Lower leg skin (tissue), 4 donors: ENCODE measurements at regions not wholly inside any gene's neighbourhood (a gene's known extent, or its start where the extent isn't known, plus 50 kb on each side); places are given as distances from the start of the nearest gene placed in this dataset.

Experiments
- DNase-seq, 2 donors: peaks; one replicate each; pipeline ENCODE4 v3.0.0-alpha.2; 2019; ENCODE audit warnings: low spot score in 2 of 2
- H3K4me3 ChIP-seq: fragments of 200-600 bp; sonication (generic); 2 replicates; pipeline ENCODE4 v1.5.1; 2017; ENCODE audit warnings: mild to moderate bottlenecking, low read depth; ENCODE audit not compliant: poor library complexity, severe bottlenecking
- POLR2A ChIP-seq, 2 donors: fragments of 450-650 bp; IDR thresholded peaks; one replicate each; pipeline ENCODE4 v1.6.1; 2016 to 2017; ENCODE audit warnings: antibody characterized with exemption in 2 of 2, mild to moderate bottlenecking in 1 of 2, moderate library complexity in 1 of 2
- WGBS, 2 donors: methylation state at CpG; one replicate each; pipeline ENCODE4 v1.1.5; 2018; 5-methylcytosine and 5-hydroxymethylcytosine counted together
- intact Hi-C: fragments of 100-400 bp; cut with DNase I; formaldehyde crosslinking; loops from one replicate; pipeline ENCODE4 v1.15.0; 2023; ENCODE audit warnings: low total_unique reads
- TF ChIP-seq, protein P1 (sequence below), 3 donors: fragments of 450-650 bp; IDR thresholded peaks; one replicate each; pipeline ENCODE4 v1.5.1; 2016; ENCODE audit warnings: antibody characterized with exemption in 3 of 3, mild to moderate bottlenecking in 3 of 3, moderate library complexity in 2 of 3

- 84% methylated on average over 4 of the region's 4 CpGs for WGBS, 2 donors
- no peak for DNase-seq
- intact Hi-C loops = no loop called here
- H3K4me3 ChIP-seq = no peak overlapping the region
- no peak for TF ChIP-seq POLR2A (IDR thresholded peaks at IDR 0.05)
- TF ChIP-seq, protein P1, sequence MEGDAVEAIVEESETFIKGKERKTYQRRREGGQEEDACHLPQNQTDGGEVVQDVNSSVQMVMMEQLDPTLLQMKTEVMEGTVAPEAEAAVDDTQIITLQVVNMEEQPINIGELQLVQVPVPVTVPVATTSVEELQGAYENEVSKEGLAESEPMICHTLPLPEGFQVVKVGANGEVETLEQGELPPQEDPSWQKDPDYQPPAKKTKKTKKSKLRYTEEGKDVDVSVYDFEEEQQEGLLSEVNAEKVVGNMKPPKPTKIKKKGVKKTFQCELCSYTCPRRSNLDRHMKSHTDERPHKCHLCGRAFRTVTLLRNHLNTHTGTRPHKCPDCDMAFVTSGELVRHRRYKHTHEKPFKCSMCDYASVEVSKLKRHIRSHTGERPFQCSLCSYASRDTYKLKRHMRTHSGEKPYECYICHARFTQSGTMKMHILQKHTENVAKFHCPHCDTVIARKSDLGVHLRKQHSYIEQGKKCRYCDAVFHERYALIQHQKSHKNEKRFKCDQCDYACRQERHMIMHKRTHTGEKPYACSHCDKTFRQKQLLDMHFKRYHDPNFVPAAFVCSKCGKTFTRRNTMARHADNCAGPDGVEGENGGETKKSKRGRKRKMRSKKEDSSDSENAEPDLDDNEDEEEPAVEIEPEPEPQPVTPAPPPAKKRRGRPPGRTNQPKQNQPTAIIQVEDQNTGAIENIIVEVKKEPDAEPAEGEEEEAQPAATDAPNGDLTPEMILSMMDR (IDR thresholded peaks at IDR 0.05) = no peak
Observed at GRCh38 chr14:49228552-49228951, 357.6 kb downstream of the RPS29 start.

- 31 to 54% methylated on average over 3 of the region's 3 CpGs for WGBS, 2 donors
- DNase-seq = no peak
Observed at GRCh38 chr14:49221316-49221715, 364.9 kb downstream of the RPS29 start.

GRCh38 chr14:49220492-49220891 lies 365.7 kb downstream of the RPS29 start:
- no peak overlapping the region for H3K4me3 ChIP-seq
- no peak for TF ChIP-seq POLR2A (IDR thresholded peaks at IDR 0.05)
- TF ChIP-seq, protein P1 (IDR thresholded peaks at IDR 0.05) = no peak
- WGBS, 2 donors = 62 to 70% methylated on average over 3 of the region's 3 CpGs
- no peak for DNase-seq
- intact Hi-C loops = no loop called here

More at GRCh38 chr14:49221316-49221715, 364.9 kb downstream of the RPS29 start:
- H3K4me3 ChIP-seq = no peak overlapping the region
- no peak for TF ChIP-seq POLR2A (IDR thresholded peaks at IDR 0.05)
- TF ChIP-seq, protein P1 (IDR thresholded peaks at IDR 0.05) = no peak
- intact Hi-C loops = no loop called here

GRCh38 chr14:49218436-49219092 lies 367.6 kb downstream of the RPS29 start:
- peak in 1 of 2 donors; percentile 81 for DNase-seq
- 56 to 58% methylated on average over 5 of the region's 5 CpGs for WGBS, 2 donors
- no peak overlapping the region for H3K4me3 ChIP-seq
- TF ChIP-seq, protein P1 (IDR thresholded peaks at IDR 0.05) = no peak
- no peak for TF ChIP-seq POLR2A (IDR thresholded peaks at IDR 0.05)
- intact Hi-C loops = no loop called here

DNA sequence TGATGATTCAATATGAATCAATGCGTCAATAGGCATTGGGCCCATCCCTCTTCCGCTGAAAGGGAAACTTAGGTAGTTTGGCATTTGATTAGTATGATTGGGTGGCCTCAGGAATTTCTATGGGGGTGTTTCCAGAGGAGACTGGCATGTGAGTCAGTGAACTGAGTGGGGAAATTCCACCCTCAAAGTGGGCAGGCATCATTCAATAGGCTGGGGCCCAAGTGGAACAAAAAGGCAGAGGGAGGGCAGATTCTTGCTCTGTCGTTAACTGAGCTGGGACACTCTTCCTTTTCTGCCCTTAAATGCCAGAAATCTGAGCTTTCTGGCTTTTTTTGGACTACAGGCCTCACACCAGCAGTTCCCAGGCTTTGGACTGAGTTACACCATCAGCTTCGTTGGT lies 373.5 kb downstream of the RPS29 start:
- intact Hi-C loops = no loop called here
- 72 to 76% methylated on average over 4 of the region's 4 CpGs for WGBS, 2 donors

More for the DNA sequence above, 373.5 kb downstream of the RPS29 start:
- TF ChIP-seq, protein P1 (IDR thresholded peaks at IDR 0.05) = no peak
- TF ChIP-seq POLR2A (IDR thresholded peaks at IDR 0.05) = no peak
- no peak overlapping the region for H3K4me3 ChIP-seq
- DNase-seq = no peak
